ENCODE measurements at regions not wholly inside any gene's neighbourhood (a gene's known extent, or its start where the extent isn't known, plus 50 kb on each side); places are given as distances from the start of the nearest gene placed in this dataset.
"Not testable (repeated sequence)": the region's sequence is repeated elsewhere in the genome, so short reads cannot be mapped to it uniquely, and the experiment has no call there.

GRCh38 chr18:66440433-66440832 is 163.5 kb downstream of the CDH19 start:
- Mint-ChIP-seq H3K27ac (no peak overlapping the region), H3K4me1 (ENCODE audit: low read depth) (no peaks in the 10 kb centered on the region), H3K36me3 (ENCODE audit: low read depth) (no peaks in the 10 kb centered on the region), H3K9me3 (peaks cover 3% of the 10 kb centered on the region), H3K4me3 (ENCODE audit: low read depth) (no peak overlapping the region), H3K27me3 (ENCODE audit: low read depth) (no peaks in the 10 kb centered on the region)
- intact Hi-C loops (cut with micrococcal nuclease) = no loop called here
- no peak for DNase-seq (ENCODE audit: low spot score)

GRCh38 chr18:66439670-66440069 is 164.2 kb downstream of the CDH19 start:
- intact Hi-C loops (cut with micrococcal nuclease) = no loop called here
- H3K36me3 Mint-ChIP-seq (ENCODE audit: low read depth) = no peaks in the 10 kb centered on the region
- DNase-seq (ENCODE audit: low spot score) = no peak
- H3K4me3 Mint-ChIP-seq (ENCODE audit: low read depth) = no peak overlapping the region
- no peaks in the 10 kb centered on the region for H3K27me3 Mint-ChIP-seq (ENCODE audit: low read depth)
- no peak overlapping the region for H3K27ac Mint-ChIP-seq
- H3K9me3 Mint-ChIP-seq = peaks cover 3% of the 10 kb centered on the region
- no peaks in the 10 kb centered on the region for H3K4me1 Mint-ChIP-seq (ENCODE audit: low read depth)

GRCh38 chr18:66438711-66439536 is 165.0 kb downstream of the CDH19 start:
- Mint-ChIP-seq H3K9me3 (peaks cover 6% of the 10 kb centered on the region), H3K4me1 (ENCODE audit: low read depth) (no peaks in the 10 kb centered on the region), H3K27me3 (ENCODE audit: low read depth) (no peaks in the 10 kb centered on the region), H3K36me3 (ENCODE audit: low read depth) (no peaks in the 10 kb centered on the region), H3K27ac (no peak overlapping the region), H3K4me3 (ENCODE audit: low read depth) (no peak overlapping the region)
- DNase-seq (ENCODE audit: low spot score) = no peak
- intact Hi-C loops (cut with micrococcal nuclease) = no loop called here

- H3K4me1 Mint-ChIP-seq (ENCODE audit: low read depth) = no peaks in the 10 kb centered on the region
- intact Hi-C loops (cut with micrococcal nuclease) = no loop called here
Observed at GRCh38 chr18:66432636-66433035, 171.3 kb downstream of the CDH19 start.

GRCh38 chr18:66428795-66429194 is 175.1 kb downstream of the CDH19 start:
- DNase-seq (ENCODE audit: low spot score) = no peak
- Mint-ChIP-seq H3K9me3 (peaks cover 5% of the 10 kb centered on the region), H3K4me3 (ENCODE audit: low read depth) (no peak overlapping the region), H3K27ac (no peak overlapping the region), H3K36me3 (ENCODE audit: low read depth) (no peaks in the 10 kb centered on the region), H3K27me3 (ENCODE audit: low read depth) (no peaks in the 10 kb centered on the region), H3K4me1 (ENCODE audit: low read depth) (no peaks in the 10 kb centered on the region)
- intact Hi-C loops (cut with micrococcal nuclease) = no loop called here

More at GRCh38 chr18:66432636-66433035, 171.3 kb downstream of the CDH19 start:
- Mint-ChIP-seq H3K27me3 (ENCODE audit: low read depth) (no peaks in the 10 kb centered on the region), H3K4me3 (ENCODE audit: low read depth) (no peak overlapping the region), H3K36me3 (ENCODE audit: low read depth) (no peaks in the 10 kb centered on the region), H3K9me3 (peaks cover 8% of the 10 kb centered on the region), H3K27ac (no peak overlapping the region)
- DNase-seq (ENCODE audit: low spot score) = no peak

GRCh38 chr18:66419400-66419799 is 184.5 kb downstream of the CDH19 start:
- intact Hi-C loops (cut with micrococcal nuclease) = no loop called here
- H3K4me3 Mint-ChIP-seq (ENCODE audit: low read depth) = no peak overlapping the region
- no peak overlapping the region for H3K27ac Mint-ChIP-seq
- no peaks in the 10 kb centered on the region for H3K36me3 Mint-ChIP-seq (ENCODE audit: low read depth)
- DNase-seq (ENCODE audit: low spot score) = no peak
- H3K27me3 Mint-ChIP-seq (ENCODE audit: low read depth) = no peaks in the 10 kb centered on the region
- H3K9me3 Mint-ChIP-seq = peaks cover 25% of the 10 kb centered on the region
- H3K4me1 Mint-ChIP-seq (ENCODE audit: low read depth) = no peaks in the 10 kb centered on the region

GRCh38 chr18:66410692-66411091 is 193.2 kb downstream of the CDH19 start:
- peaks cover 31% of the 10 kb centered on the region for H3K9me3 Mint-ChIP-seq
- H3K36me3 Mint-ChIP-seq (ENCODE audit: low read depth) = no peaks in the 10 kb centered on the region
- no peak overlapping the region for H3K4me3 Mint-ChIP-seq (ENCODE audit: low read depth)
- DNase-seq (ENCODE audit: low spot score) = no peak
- no peak overlapping the region for H3K27ac Mint-ChIP-seq
- no peaks in the 10 kb centered on the region for H3K27me3 Mint-ChIP-seq (ENCODE audit: low read depth)
- H3K4me1 Mint-ChIP-seq (ENCODE audit: low read depth) = no peaks in the 10 kb centered on the region
- intact Hi-C loops (cut with micrococcal nuclease) = no loop called here

- H3K27ac Mint-ChIP-seq = no peak overlapping the region
- no peaks in the 10 kb centered on the region for H3K27me3 Mint-ChIP-seq (ENCODE audit: low read depth)
- no peaks in the 10 kb centered on the region for H3K36me3 Mint-ChIP-seq (ENCODE audit: low read depth)
- H3K4me1 Mint-ChIP-seq (ENCODE audit: low read depth) = no peaks in the 10 kb centered on the region
- peaks cover 31% of the 10 kb centered on the region for H3K9me3 Mint-ChIP-seq
- no peak for DNase-seq (ENCODE audit: low spot score)
- intact Hi-C loops (cut with micrococcal nuclease) = no loop called here
- no peak overlapping the region for H3K4me3 Mint-ChIP-seq (ENCODE audit: low read depth)
Observed at GRCh38 chr18:66395671-66396218, 208.1 kb downstream of the CDH19 start.

GRCh38 chr18:66393463-66393862 is 210.4 kb downstream of the CDH19 start:
- Mint-ChIP-seq H3K36me3 (ENCODE audit: low read depth) (no peaks in the 10 kb centered on the region), H3K4me3 (ENCODE audit: low read depth) (no peak overlapping the region), H3K27ac (no peak overlapping the region), H3K9me3 (peaks cover 38% of the 10 kb centered on the region), H3K4me1 (ENCODE audit: low read depth) (no peaks in the 10 kb centered on the region), H3K27me3 (ENCODE audit: low read depth) (no peaks in the 10 kb centered on the region)
- no peak for DNase-seq (ENCODE audit: low spot score)
- intact Hi-C loops (cut with micrococcal nuclease) = no loop called here

GRCh38 chr18:66377291-66377690 is 226.6 kb downstream of the CDH19 start:
- intact Hi-C loops (cut with micrococcal nuclease) = no loop called here

GRCh38 chr18:66375391-66375790 is 228.5 kb downstream of the CDH19 start:
- H3K27ac Mint-ChIP-seq; DNase-seq (ENCODE audit: low spot score); H3K4me1 Mint-ChIP-seq (ENCODE audit: low read depth); intact Hi-C loops (cut with micrococcal nuclease); H3K4me3 Mint-ChIP-seq (ENCODE audit: low read depth); H3K27me3 Mint-ChIP-seq (ENCODE audit: low read depth); H3K36me3 Mint-ChIP-seq (ENCODE audit: low read depth): not testable (repeated sequence)
- H3K9me3 Mint-ChIP-seq = peaks cover 19% of the 10 kb centered on the region

More at GRCh38 chr18:66377291-66377690, 226.6 kb downstream of the CDH19 start:
- Mint-ChIP-seq H3K4me3 (ENCODE audit: low read depth) (no peak overlapping the region), H3K27ac (no peak overlapping the region), H3K27me3 (ENCODE audit: low read depth) (no peaks in the 10 kb centered on the region), H3K9me3 (peaks cover 16% of the 10 kb centered on the region), H3K4me1 (ENCODE audit: low read depth) (no peaks in the 10 kb centered on the region), H3K36me3 (ENCODE audit: low read depth) (no peaks in the 10 kb centered on the region)
- DNase-seq (ENCODE audit: low spot score) = no peak

GRCh38 chr18:66346833-66347588 is 256.9 kb downstream of the CDH19 start:
- no peak for DNase-seq (ENCODE audit: low spot score)
- Mint-ChIP-seq H3K4me1 (ENCODE audit: low read depth) (no peaks in the 10 kb centered on the region), H3K27ac (no peak overlapping the region), H3K9me3 (peaks cover 10% of the 10 kb centered on the region), H3K36me3 (ENCODE audit: low read depth) (no peaks in the 10 kb centered on the region), H3K4me3 (ENCODE audit: low read depth) (no peak overlapping the region), H3K27me3 (ENCODE audit: low read depth) (no peaks in the 10 kb centered on the region)
- intact Hi-C loops (cut with micrococcal nuclease) = no loop called here

- intact Hi-C loops (cut with micrococcal nuclease) = no loop called here
- no peak for DNase-seq (ENCODE audit: low spot score)
- no peaks in the 10 kb centered on the region for H3K27me3 Mint-ChIP-seq (ENCODE audit: low read depth)
- no peaks in the 10 kb centered on the region for H3K4me1 Mint-ChIP-seq (ENCODE audit: low read depth)
- no peak overlapping the region for H3K4me3 Mint-ChIP-seq (ENCODE audit: low read depth)
- H3K9me3 Mint-ChIP-seq = peaks cover 12% of the 10 kb centered on the region
- no peaks in the 10 kb centered on the region for H3K36me3 Mint-ChIP-seq (ENCODE audit: low read depth)
- no peak overlapping the region for H3K27ac Mint-ChIP-seq
Observed at GRCh38 chr18:66344227-66344626, 259.7 kb downstream of the CDH19 start.
